Sigmoid colon (tissue), 6 donors: ENCODE measurements at regions not wholly inside any gene's neighbourhood (a gene's known extent, or its start where the extent isn't known, plus 50 kb on each side); places are given as distances from the start of the nearest gene placed in this dataset.

Experiments
- DNase-seq: peaks from one replicate; pipeline ENCODE4 v3.0.0-alpha.2; 2019
- H3K27ac ChIP-seq, 4 donors: fragments of 200-600 bp; sonication (generic); one replicate each; pipeline ENCODE4 v1.5.1; 2016 to 2019; ENCODE audit warnings: mild to moderate bottlenecking in 1 of 4
- H3K27me3 ChIP-seq, 3 donors: fragments of 200-600 bp; sonication (generic); one replicate each; pipeline ENCODE4 v1.5.1; 2019; ENCODE audit warnings: mild to moderate bottlenecking in 1 of 3
- H3K36me3 ChIP-seq, 4 donors: fragments of 200-600 bp; sonication (generic); one replicate each; pipeline ENCODE4 v1.5.1; 2016 to 2019
- H3K4me1 ChIP-seq, 4 donors: fragments of 200-600 bp; sonication (generic); one replicate each; pipeline ENCODE4 v1.5.1; 2017 to 2019
- H3K4me3 ChIP-seq, 4 donors: fragments of 200-600 bp; sonication (generic); one replicate each; pipeline ENCODE4 v1.5.1; 2017 to 2019; ENCODE audit warnings: mild to moderate bottlenecking in 2 of 4, moderate library complexity in 1 of 4
- H3K9me3 ChIP-seq, 4 donors: fragments of 200-600 bp in 3 of 4; sonication (generic) in 3 of 4; one replicate each; pipeline versions ENCODE4 v1.5.1 to v1.6.1; 2013 to 2019
- EP300 ChIP-seq, 4 donors: sonication (generic); formaldehyde crosslinking; IDR thresholded peaks; one replicate each; pipeline ENCODE4 v1.6.1; 2017; ENCODE audit warnings: antibody characterized with exemption in 4 of 4
- POLR2A ChIP-seq, 2 donors: fragments of 450-650 bp; IDR thresholded peaks; one replicate each; pipeline ENCODE4 v1.6.1; 2016; ENCODE audit warnings: antibody characterized with exemption in 2 of 2, mild to moderate bottlenecking in 2 of 2, moderate library complexity in 2 of 2
- POLR2AphosphoS5 ChIP-seq, 4 donors: sonication (generic); formaldehyde crosslinking; IDR thresholded peaks; one replicate each; pipeline ENCODE4 v1.6.1; 2017; ENCODE audit warnings: antibody characterized with exemption in 4 of 4
- WGBS, 2 donors: extraction: QIAGEN DNeasy Blood & Tissue Kit; methylation state at CpG; one replicate each; pipeline ENCODE4 v1.1.7; 2013; 5-methylcytosine and 5-hydroxymethylcytosine counted together
- intact Hi-C: fragments of 100-400 bp; cut with DNase I; formaldehyde crosslinking; loops from one replicate; pipeline ENCODE4 v1.15.1; 2023
- TF ChIP-seq, protein P1 (sequence below), 4 experiments: fragments of 450-650 bp in 3 of 4; fragments of 200-600 bp in 1 of 4; IDR thresholded peaks; one replicate each; pipeline ENCODE4 v1.5.1; 2016 to 2019; ENCODE audit warnings: antibody characterized with exemption in 4 of 4, mild to moderate bottlenecking in 3 of 4, moderate library complexity in 2 of 4
- donor health status: healthy with polysubstance abuse.
- donor health status: healthy.

DNA sequence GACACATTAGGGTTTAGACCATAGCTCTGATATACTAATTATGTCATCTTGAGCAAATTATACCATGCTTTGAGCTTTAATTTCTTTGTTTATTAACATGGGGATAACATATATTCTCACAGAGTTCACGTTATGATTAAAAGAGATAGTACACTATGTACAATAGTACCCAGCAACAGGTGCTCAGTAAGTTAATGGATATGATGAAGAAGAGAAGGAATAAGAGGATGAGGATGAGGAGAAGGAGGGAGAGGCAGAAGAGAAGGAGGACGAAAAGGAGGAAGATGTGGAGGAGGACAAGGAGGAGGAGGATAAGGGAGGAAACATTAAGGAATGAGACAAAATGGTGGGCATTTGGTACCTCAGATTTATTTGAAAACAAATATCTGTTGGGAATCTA is 260.4 kb downstream of the SH2D1A start:
- Histone ChIP-seq H3K4me1 (no peaks in the 10 kb centered on the region), H3K27ac (no peak overlapping the region), H3K36me3 (no peaks in the 10 kb centered on the region), H3K27me3 (no peaks in the 10 kb centered on the region), H3K9me3 (no peaks in the 10 kb centered on the region), H3K4me3 (no peak overlapping the region)
- TF ChIP-seq, protein P1, sequence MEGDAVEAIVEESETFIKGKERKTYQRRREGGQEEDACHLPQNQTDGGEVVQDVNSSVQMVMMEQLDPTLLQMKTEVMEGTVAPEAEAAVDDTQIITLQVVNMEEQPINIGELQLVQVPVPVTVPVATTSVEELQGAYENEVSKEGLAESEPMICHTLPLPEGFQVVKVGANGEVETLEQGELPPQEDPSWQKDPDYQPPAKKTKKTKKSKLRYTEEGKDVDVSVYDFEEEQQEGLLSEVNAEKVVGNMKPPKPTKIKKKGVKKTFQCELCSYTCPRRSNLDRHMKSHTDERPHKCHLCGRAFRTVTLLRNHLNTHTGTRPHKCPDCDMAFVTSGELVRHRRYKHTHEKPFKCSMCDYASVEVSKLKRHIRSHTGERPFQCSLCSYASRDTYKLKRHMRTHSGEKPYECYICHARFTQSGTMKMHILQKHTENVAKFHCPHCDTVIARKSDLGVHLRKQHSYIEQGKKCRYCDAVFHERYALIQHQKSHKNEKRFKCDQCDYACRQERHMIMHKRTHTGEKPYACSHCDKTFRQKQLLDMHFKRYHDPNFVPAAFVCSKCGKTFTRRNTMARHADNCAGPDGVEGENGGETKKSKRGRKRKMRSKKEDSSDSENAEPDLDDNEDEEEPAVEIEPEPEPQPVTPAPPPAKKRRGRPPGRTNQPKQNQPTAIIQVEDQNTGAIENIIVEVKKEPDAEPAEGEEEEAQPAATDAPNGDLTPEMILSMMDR (IDR thresholded peaks at IDR 0.05), result no peak
- TF ChIP-seq POLR2A (IDR thresholded peaks at IDR 0.05), result no peak
- no peak for TF ChIP-seq POLR2AphosphoS5 (IDR thresholded peaks at IDR 0.05)
- no peak for TF ChIP-seq EP300 (IDR thresholded peaks at IDR 0.05)
- 70 to 82% methylated on average over 2 of the region's 2 CpGs for WGBS, 2 donors
- intact Hi-C loops, result no loop called here
- no peak for DNase-seq

DNA sequence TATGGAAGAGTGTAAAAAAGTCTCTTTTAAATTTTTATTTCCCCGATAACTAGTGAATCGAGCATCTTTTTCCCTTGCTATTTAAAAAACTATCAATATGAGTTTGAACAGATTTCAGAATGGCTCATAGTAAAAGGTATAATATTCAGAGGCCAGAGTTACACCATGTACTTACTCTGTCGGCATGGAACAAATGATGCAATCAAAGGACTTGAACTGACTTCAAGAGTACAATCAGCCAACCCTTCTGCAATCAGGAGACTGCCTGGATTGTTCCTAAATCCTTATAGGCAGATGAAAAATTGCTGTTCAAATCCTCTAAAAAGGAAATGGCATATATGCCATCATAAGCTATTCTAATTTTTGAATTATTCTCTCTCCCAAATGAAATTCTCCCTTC is 273.3 kb downstream of the SH2D1A start:
- Histone ChIP-seq H3K4me1 (no peaks in the 10 kb centered on the region), H3K27me3 (no peaks in the 10 kb centered on the region), H3K36me3 (no peaks in the 10 kb centered on the region), H3K27ac (no peak overlapping the region), H3K4me3 (no peak overlapping the region), H3K9me3 (no peaks in the 10 kb centered on the region)
- TF ChIP-seq, protein P1 (IDR thresholded peaks at IDR 0.05), result no peak
- no peak for TF ChIP-seq EP300 (IDR thresholded peaks at IDR 0.05)
- no peak for TF ChIP-seq POLR2A (IDR thresholded peaks at IDR 0.05)
- no peak for TF ChIP-seq POLR2AphosphoS5 (IDR thresholded peaks at IDR 0.05)
- no peak for DNase-seq
- intact Hi-C loops, result no loop called here
- WGBS, 2 donors, result 87 to 92% methylated on average over 3 of the region's 3 CpGs

DNA sequence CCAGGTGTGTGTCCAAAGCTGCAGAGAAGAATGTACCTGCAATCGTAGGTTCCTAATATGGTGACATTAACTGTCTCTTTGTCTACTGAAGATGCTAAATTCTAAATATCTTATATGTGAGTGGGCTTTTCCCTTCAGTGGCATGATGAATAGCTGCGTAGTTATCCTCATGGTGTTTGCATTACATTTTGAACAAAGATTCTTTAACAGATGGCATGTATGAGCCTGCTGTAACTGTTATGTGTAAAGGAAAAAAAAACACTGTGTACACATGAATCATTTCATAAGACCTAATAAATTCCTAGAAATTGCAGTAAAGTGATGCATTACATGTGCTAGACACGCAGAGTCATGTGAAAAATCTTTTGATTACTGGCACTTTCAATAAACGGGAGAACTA is 288.0 kb downstream of the SH2D1A start:
- H3K27ac ChIP-seq, result no peak overlapping the region
- TF ChIP-seq POLR2AphosphoS5 (IDR thresholded peaks at IDR 0.05), result no peak
- no peak for TF ChIP-seq POLR2A (IDR thresholded peaks at IDR 0.05)
- TF ChIP-seq, protein P1 (IDR thresholded peaks at IDR 0.05), result no peak
- no peak for TF ChIP-seq EP300 (IDR thresholded peaks at IDR 0.05)
- no peaks in the 10 kb centered on the region for H3K9me3 ChIP-seq
- no peak overlapping the region for H3K4me3 ChIP-seq
- intact Hi-C loops, result no loop called here
- H3K27me3 ChIP-seq, result no peaks in the 10 kb centered on the region
- H3K36me3 ChIP-seq, result no peaks in the 10 kb centered on the region
- no peak for DNase-seq
- 61 to 76% methylated on average over 4 of the region's 4 CpGs for WGBS, 2 donors
- H3K4me1 ChIP-seq, result no peaks in the 10 kb centered on the region

DNA sequence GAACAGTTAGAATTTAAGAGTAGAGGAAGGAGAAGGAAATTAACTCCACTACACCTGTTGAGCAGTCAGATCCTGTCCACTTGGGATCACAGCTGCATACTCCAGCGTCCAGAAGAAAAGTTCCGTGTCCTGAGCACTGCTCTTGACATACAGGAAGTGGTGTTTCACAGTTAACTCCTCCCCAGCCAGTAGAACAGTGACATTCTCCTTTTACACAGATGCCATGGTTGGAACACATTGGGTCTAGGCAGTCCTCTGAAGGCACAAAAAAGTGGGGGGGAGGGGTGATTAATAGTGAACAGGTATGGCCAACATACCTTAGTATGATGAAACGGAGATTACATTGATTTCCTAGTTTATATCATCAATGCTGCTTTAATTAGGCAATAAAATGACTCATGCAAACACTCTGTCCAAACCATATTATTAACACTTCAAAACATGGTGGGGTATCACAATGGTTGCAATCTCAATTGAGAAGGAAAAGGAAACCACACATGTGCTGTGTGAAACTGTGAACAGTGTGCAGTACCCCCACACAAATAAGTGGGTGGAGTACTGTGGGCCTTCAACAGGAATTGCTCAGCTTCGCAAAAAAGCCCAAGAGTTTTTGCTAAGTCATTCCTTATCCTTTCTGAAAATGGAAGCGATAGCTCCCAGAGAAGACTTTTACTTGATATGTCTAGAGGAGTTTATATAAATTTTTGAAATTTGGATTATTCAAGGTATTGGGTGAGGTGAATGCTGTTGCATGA is 295.6 kb downstream of the SH2D1A start:
- no peak for DNase-seq
- H3K27me3 ChIP-seq, result no peaks in the 10 kb centered on the region
- intact Hi-C loops, result no loop called here
- no peaks in the 10 kb centered on the region for H3K36me3 ChIP-seq
- 64 to 65% methylated on average over 5 of the region's 5 CpGs for WGBS, 2 donors
- H3K4me3 ChIP-seq, result no peak overlapping the region
- H3K9me3 ChIP-seq, result no peaks in the 10 kb centered on the region
- no peak overlapping the region for H3K27ac ChIP-seq
- TF ChIP-seq POLR2A (IDR thresholded peaks at IDR 0.05) (no peak), EP300 (IDR thresholded peaks at IDR 0.05) (no peak), POLR2AphosphoS5 (IDR thresholded peaks at IDR 0.05) (no peak)
- TF ChIP-seq, protein P1 (IDR thresholded peaks at IDR 0.05), result no peak
- H3K4me1 ChIP-seq, result no peaks in the 10 kb centered on the region

DNA sequence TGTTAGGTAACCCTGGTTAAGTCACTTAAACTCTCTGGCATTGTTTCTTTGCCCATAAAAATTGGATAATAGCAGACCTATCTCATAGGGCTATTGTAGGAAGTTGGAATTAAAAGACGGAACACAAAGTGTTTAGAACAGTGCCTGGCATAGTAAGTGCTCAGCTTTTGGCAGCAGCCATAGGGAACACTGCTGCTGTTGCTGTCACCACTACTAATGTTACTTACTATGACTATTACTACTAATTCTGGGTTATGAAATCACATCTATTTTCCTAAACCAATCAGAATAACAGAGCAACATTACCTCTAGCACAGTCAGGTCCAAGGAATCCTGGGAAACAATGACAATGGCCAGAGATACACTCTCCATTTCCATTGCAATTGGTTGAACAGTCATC is 300.0 kb downstream of the SH2D1A start:
- intact Hi-C loops, result no loop called here
- no peaks in the 10 kb centered on the region for H3K27me3 ChIP-seq
- no peaks in the 10 kb centered on the region for H3K4me1 ChIP-seq
- no peak overlapping the region for H3K4me3 ChIP-seq
- TF ChIP-seq EP300 (IDR thresholded peaks at IDR 0.05) (no peak), POLR2A (IDR thresholded peaks at IDR 0.05) (no peak), POLR2AphosphoS5 (IDR thresholded peaks at IDR 0.05) (no peak)
- TF ChIP-seq, protein P1 (IDR thresholded peaks at IDR 0.05), result no peak
- no peaks in the 10 kb centered on the region for H3K36me3 ChIP-seq
- no peaks in the 10 kb centered on the region for H3K9me3 ChIP-seq
- DNase-seq, result no peak
- WGBS, 2 donors, result 71 to 82% methylated on average over 1 of the region's 1 CpG
- H3K27ac ChIP-seq, result no peak overlapping the region
